Upper lobe of right lung (tissue), 1 donor: ENCODE measurements at regions not wholly inside any gene's neighbourhood (a gene's known extent, or its start where the extent isn't known, plus 50 kb on each side); places are given as distances from the start of the nearest gene placed in this dataset.
A peak's percentile ranks its signal among the peaks of the same experiment; 100 is the strongest.

Experiments used
- ATAC-seq: fragments of 200-7000 bp; cut with Tn5 transposase; one replicate; pipeline ENCODE4 v1.9.1; 2020; ENCODE audit warnings: mild to moderate bottlenecking, moderate library complexity
- DNase-seq: peaks from one replicate; pipeline ENCODE4 v3.0.0-alpha.2; 2020
- H3K27ac ChIP-seq: fragments of 200-600 bp; one replicate; pipeline ENCODE4 v1.8.0; 2022
- H3K27me3 ChIP-seq: fragments of 200-600 bp; one replicate; pipeline ENCODE4 v1.8.0; 2022; ENCODE audit warnings: mild to moderate bottlenecking
- H3K36me3 ChIP-seq: fragments of 200-600 bp; one replicate; pipeline ENCODE4 v1.8.0; 2022
- H3K4me1 ChIP-seq: fragments of 200-600 bp; one replicate; pipeline ENCODE4 v1.8.0; 2022
- H3K4me3 ChIP-seq: fragments of 200-600 bp; one replicate; pipeline ENCODE4 v1.8.0; 2022; ENCODE audit warnings: mild to moderate bottlenecking
- H3K9me3 ChIP-seq: fragments of 200-600 bp; one replicate; pipeline ENCODE4 v1.8.0; 2022
- CTCF ChIP-seq: fragments of 200-600 bp; IDR thresholded peaks from one replicate; pipeline ENCODE4 v1.8.0; 2022; ENCODE audit warnings: antibody characterized with exemption
- intact Hi-C: fragments of 100-400 bp; cut with DNase I; formaldehyde crosslinking; loops from one replicate; pipeline ENCODE4 v1.11.0; 2022
- donor health status: DM: no; HTN: yes; CAD: no; lungs with severe emphysema.

GRCh38 chr10:113409175-113409574 lies 143.7 kb upstream of the HABP2 start:
- no peaks in the 10 kb centered on the region for H3K36me3 ChIP-seq
- TF ChIP-seq CTCF = no peak
- H3K9me3 ChIP-seq = no peaks in the 10 kb centered on the region
- intact Hi-C loops = no loop called here
- no peak for ATAC-seq
- H3K4me3 ChIP-seq = no peak overlapping the region
- H3K27ac ChIP-seq = no peak overlapping the region
- peaks cover 6% of the 10 kb centered on the region for H3K27me3 ChIP-seq
- no peaks in the 10 kb centered on the region for H3K4me1 ChIP-seq
- DNase-seq = no peak

DNA sequence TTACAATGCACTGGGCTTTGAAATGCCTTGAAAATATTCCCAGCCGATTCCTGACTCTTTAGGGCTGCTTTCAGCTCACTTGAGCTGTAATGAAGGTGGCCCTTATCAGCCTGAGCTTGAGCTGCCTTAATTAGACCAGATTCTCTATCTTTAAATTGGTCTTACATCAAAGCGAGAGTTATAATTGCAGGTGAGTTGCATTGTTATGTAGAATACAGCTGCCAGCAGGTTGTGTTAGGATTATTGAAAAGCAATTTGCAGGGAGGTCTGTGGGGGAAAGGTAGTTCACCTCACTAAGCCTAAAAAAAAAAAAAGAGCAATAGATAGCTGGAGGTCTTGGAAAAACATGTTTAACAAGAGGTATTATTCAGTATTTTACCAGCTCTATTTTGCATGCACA lies 142.2 kb upstream of the HABP2 start:
- Histone ChIP-seq H3K36me3 (no peaks in the 10 kb centered on the region), H3K27ac (no peak overlapping the region), H3K4me3 (no peak overlapping the region), H3K9me3 (no peaks in the 10 kb centered on the region), H3K27me3 (peaks cover 6% of the 10 kb centered on the region), H3K4me1 (no peaks in the 10 kb centered on the region)
- DNase-seq (no peak), ATAC-seq (no peak)
- TF ChIP-seq CTCF = no peak
- intact Hi-C loops = no loop called here

DNA sequence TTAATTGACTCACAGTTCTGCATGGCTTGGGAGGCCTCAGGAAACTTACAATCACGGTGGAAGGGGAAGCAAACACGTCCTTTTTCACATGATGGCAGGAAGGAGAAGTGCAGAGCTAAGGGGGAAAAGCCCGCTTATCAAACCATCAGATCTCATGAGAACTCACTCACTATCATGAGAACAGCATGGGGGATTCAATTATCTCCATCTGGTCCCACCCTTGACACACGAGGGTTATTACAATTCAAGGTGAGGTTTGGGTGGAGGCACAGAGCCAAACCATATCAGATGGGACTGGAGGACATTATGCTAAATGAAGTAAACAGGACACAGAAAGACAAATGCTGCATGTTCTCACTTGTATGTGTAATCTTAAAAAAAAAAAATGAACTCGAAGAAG lies 141.4 kb upstream of the HABP2 start:
- TF ChIP-seq CTCF = no peak
- H3K27me3 ChIP-seq = peaks cover 6% of the 10 kb centered on the region
- no peaks in the 10 kb centered on the region for H3K9me3 ChIP-seq
- intact Hi-C loops = no loop called here
- H3K4me3 ChIP-seq = no peak overlapping the region
- no peak overlapping the region for H3K27ac ChIP-seq
- H3K4me1 ChIP-seq = no peaks in the 10 kb centered on the region
- no peak for ATAC-seq
- H3K36me3 ChIP-seq = no peaks in the 10 kb centered on the region
- DNase-seq = no peak

- DNase-seq (no peak), ATAC-seq (no peak)
- Histone ChIP-seq H3K4me1 (no peaks in the 10 kb centered on the region), H3K4me3 (no peak overlapping the region), H3K9me3 (no peaks in the 10 kb centered on the region), H3K27me3 (peaks cover 2% of the 10 kb centered on the region), H3K36me3 (no peaks in the 10 kb centered on the region), H3K27ac (no peak overlapping the region)
- intact Hi-C loops = no loop called here
- no peak for TF ChIP-seq CTCF
Observed at GRCh38 chr10:113412161-113412560, 140.7 kb upstream of the HABP2 start.

DNA sequence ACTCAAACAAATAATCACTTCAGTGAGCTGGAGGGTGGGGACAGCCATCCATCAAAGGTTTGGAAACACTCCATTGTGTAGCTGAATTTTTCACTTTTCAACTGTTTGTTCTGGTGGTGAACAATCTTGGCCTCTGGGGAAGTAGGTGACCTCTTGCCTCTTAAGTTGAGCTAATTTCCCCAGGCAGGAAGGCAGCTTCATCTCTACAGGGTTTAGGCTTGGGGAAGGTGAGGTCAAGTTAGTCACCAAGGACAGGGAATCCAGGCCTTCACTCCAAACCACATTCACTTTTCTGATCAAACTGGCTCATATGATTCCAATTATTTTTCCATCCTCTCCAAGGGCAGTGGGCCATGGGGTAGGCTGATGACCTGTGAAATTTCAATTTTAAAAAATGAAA lies 138.3 kb upstream of the HABP2 start:
- no peaks in the 10 kb centered on the region for H3K4me1 ChIP-seq
- no peak overlapping the region for H3K4me3 ChIP-seq
- ATAC-seq = peak; percentile 19
- peaks cover under 1% of the 10 kb centered on the region for H3K9me3 ChIP-seq
- H3K27ac ChIP-seq = no peak overlapping the region
- no peak for DNase-seq
- no peak for TF ChIP-seq CTCF
- intact Hi-C loops = no loop called here
- H3K36me3 ChIP-seq = no peaks in the 10 kb centered on the region
- H3K27me3 ChIP-seq = no peaks in the 10 kb centered on the region

DNA sequence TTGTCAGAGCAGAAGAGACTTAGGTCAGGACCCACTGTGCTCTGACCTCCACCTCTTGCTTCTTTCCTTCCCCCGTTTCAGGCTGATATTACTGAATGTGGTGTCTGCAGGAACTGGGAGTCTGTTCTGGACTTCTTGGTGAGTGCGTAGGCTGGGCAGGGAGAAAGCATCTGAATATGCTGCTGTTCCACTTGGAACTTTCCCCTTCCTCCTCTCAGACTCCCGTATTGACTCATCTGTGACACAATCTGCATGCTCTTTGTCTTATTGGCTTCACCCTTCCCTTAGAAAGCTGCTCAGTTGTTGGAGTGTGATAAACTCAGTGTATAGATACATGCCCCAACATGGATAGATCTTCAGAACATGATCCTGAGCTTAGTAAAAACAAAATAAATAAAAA lies 137.6 kb upstream of the HABP2 start:
- Histone ChIP-seq H3K27ac (no peak overlapping the region), H3K36me3 (no peaks in the 10 kb centered on the region), H3K4me1 (no peaks in the 10 kb centered on the region), H3K4me3 (no peak overlapping the region), H3K27me3 (no peaks in the 10 kb centered on the region), H3K9me3 (peaks cover 8% of the 10 kb centered on the region)
- ATAC-seq (peak; percentile 27), DNase-seq (no peak)
- TF ChIP-seq CTCF = no peak
- intact Hi-C loops = no loop called here
